ENCODE measurements at regions not wholly inside any gene's neighbourhood (a gene's known extent, or its start where the extent isn't known, plus 50 kb on each side); places are given as distances from the start of the nearest gene placed in this dataset.

DNA sequence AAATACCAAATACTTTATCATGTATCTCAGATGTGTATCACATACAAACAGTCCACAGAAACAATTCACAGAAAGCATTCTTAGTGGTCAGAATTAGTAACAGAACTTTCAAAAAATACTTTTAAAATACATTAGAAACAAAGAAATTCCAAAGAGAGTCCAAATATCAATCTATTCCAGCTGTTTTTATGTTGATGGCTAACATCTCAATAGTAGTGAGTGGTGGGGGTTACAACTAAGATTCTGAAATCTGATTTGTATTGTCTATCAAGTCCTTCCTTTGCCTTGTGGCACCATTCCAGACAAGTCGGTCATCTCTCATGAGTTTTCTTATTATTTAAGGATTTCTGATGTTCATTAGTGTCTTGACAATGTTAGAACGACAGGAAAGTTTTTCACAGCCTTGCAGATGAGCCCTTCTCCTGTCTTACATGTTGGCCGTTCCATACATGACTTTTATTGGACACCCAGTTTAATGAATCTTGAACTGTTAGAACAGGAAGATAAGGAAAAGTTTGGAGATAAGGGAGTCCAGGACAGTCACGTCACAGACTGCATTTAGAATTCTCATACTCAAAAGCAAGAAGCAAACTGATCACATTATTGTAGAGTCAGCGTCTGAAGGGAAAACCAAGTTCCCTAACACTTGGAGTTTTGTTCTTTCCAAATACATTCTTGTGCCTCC is 410.3 kb downstream of the PID1 start:
- TF ChIP-seq, protein P1, sequence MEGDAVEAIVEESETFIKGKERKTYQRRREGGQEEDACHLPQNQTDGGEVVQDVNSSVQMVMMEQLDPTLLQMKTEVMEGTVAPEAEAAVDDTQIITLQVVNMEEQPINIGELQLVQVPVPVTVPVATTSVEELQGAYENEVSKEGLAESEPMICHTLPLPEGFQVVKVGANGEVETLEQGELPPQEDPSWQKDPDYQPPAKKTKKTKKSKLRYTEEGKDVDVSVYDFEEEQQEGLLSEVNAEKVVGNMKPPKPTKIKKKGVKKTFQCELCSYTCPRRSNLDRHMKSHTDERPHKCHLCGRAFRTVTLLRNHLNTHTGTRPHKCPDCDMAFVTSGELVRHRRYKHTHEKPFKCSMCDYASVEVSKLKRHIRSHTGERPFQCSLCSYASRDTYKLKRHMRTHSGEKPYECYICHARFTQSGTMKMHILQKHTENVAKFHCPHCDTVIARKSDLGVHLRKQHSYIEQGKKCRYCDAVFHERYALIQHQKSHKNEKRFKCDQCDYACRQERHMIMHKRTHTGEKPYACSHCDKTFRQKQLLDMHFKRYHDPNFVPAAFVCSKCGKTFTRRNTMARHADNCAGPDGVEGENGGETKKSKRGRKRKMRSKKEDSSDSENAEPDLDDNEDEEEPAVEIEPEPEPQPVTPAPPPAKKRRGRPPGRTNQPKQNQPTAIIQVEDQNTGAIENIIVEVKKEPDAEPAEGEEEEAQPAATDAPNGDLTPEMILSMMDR (IDR thresholded peaks at IDR 0.05; ENCODE audit: extremely low read depth in 1 of 2, insufficient read depth in 1 of 2, low read depth in 1 of 2, low read length in 2 of 2), result no peak
- TF ChIP-seq POLR2A (IDR thresholded peaks at IDR 0.05; ENCODE audit: low read depth, low read length) (no peak), EZH2 (IDR thresholded peaks at IDR 0.05; ENCODE audit: borderline replicate concordance, low read depth, low read length, severe bottlenecking) (no peak), POLR2AphosphoS5 (IDR thresholded peaks at IDR 0.05; ENCODE audit: insufficient read depth, low read depth, low read length) (no peak), FOS (IDR thresholded peaks at IDR 0.05; ENCODE audit: borderline replicate concordance, insufficient read depth, low read length) (no peak), MYC (IDR thresholded peaks at IDR 0.05; ENCODE audit: low read depth, low read length) (no peak), JUN (IDR thresholded peaks at IDR 0.05; ENCODE audit: borderline replicate concordance, insufficient read depth, insufficient read length, low read depth) (no peak), GATA2 (IDR thresholded peaks at IDR 0.05; ENCODE audit: insufficient read depth, insufficient read length, low read depth, low read length) (no peak)
- TF ChIP-seq, protein P2, sequence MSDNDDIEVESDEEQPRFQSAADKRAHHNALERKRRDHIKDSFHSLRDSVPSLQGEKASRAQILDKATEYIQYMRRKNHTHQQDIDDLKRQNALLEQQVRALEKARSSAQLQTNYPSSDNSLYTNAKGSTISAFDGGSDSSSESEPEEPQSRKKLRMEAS (IDR thresholded peaks at IDR 0.05; ENCODE audit: insufficient read depth, insufficient read length), result no peak

Measured in endothelial cell of umbilical vein (primary cell).